SH-SY5Y (cell line): ENCODE measurements at regions not wholly inside any gene's neighbourhood (a gene's known extent, or its start where the extent isn't known, plus 50 kb on each side); places are given as distances from the start of the nearest gene placed in this dataset.

Source experiments
- GATA2 ChIP-seq: IDR thresholded peaks from 2 replicates; pipeline ENCODE4 v1.6.1; 2011; ENCODE audit warnings: mild to moderate bottlenecking, low read depth, low read length
- GATA3 ChIP-seq: IDR thresholded peaks from 2 replicates; pipeline ENCODE4 v1.6.1; 2011; ENCODE audit warnings: low read depth, mild to moderate bottlenecking, low read length, moderate library complexity

DNA sequence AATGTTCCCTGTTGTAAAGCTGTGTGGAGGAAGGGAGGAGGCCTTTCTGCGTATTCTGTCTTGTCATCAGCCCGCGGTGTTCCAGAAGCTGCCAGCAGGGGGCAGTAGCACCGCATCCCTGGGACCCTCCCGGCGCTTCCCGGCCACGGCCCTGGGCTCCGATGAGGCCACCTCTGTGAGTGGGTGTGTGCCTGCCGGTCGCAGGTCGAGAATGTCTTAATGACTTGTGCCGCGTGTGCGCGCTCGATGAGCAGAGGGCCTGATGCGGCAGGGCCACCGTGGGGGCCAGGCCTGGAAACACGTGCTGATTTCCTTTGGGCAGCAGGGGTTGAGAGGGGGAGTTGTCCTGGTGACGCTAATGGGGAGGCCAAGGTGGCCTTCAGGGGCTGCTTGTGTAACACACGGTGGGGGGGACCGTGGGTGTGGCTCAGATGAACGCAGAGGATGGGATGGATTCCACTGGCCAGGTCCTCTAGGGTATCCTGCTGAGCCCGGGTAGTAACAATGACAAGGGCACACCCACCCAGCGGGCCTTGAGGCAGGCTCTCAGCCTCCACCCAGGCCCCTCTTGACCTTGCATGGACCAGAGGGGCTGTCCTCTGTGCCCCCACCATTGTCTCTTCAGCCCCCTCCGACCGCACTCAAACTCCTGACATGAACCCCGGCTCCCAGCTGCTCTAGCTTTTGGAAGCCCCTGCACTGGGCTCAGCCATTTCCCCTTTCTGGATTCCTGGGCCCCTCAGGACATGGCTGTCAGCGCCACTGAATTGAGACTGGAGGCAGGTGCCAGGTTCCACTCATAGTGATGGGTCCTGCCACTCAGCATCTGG is 135.9 kb upstream of the PODXL start:
- TF ChIP-seq GATA3, result no peak
- no peak for TF ChIP-seq GATA2
